ENCODE measurements at regions not wholly inside any gene's neighbourhood (a gene's known extent, or its start where the extent isn't known, plus 50 kb on each side); places are given as distances from the start of the nearest gene placed in this dataset.

DNA sequence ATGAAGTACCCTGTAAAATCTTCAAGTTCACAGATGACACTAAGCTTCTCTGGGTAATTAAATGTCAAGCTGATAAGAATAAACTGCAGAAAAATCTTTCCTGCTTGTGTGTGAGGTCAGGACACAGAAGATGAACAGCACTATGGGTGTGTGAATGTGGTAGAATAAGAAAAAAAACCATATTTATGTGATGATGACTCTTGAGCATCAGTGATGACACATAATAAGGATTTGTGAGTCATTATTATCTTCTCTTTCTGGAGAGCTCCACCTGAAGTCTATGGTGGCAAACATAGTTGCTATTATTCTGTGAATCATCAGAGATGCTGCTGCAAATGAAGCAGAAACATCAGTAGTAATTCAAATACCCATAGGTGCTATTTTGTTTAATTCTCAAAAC, 422.4 kb downstream of the DIPK2A start (continued):
- TF ChIP-seq, protein P1, sequence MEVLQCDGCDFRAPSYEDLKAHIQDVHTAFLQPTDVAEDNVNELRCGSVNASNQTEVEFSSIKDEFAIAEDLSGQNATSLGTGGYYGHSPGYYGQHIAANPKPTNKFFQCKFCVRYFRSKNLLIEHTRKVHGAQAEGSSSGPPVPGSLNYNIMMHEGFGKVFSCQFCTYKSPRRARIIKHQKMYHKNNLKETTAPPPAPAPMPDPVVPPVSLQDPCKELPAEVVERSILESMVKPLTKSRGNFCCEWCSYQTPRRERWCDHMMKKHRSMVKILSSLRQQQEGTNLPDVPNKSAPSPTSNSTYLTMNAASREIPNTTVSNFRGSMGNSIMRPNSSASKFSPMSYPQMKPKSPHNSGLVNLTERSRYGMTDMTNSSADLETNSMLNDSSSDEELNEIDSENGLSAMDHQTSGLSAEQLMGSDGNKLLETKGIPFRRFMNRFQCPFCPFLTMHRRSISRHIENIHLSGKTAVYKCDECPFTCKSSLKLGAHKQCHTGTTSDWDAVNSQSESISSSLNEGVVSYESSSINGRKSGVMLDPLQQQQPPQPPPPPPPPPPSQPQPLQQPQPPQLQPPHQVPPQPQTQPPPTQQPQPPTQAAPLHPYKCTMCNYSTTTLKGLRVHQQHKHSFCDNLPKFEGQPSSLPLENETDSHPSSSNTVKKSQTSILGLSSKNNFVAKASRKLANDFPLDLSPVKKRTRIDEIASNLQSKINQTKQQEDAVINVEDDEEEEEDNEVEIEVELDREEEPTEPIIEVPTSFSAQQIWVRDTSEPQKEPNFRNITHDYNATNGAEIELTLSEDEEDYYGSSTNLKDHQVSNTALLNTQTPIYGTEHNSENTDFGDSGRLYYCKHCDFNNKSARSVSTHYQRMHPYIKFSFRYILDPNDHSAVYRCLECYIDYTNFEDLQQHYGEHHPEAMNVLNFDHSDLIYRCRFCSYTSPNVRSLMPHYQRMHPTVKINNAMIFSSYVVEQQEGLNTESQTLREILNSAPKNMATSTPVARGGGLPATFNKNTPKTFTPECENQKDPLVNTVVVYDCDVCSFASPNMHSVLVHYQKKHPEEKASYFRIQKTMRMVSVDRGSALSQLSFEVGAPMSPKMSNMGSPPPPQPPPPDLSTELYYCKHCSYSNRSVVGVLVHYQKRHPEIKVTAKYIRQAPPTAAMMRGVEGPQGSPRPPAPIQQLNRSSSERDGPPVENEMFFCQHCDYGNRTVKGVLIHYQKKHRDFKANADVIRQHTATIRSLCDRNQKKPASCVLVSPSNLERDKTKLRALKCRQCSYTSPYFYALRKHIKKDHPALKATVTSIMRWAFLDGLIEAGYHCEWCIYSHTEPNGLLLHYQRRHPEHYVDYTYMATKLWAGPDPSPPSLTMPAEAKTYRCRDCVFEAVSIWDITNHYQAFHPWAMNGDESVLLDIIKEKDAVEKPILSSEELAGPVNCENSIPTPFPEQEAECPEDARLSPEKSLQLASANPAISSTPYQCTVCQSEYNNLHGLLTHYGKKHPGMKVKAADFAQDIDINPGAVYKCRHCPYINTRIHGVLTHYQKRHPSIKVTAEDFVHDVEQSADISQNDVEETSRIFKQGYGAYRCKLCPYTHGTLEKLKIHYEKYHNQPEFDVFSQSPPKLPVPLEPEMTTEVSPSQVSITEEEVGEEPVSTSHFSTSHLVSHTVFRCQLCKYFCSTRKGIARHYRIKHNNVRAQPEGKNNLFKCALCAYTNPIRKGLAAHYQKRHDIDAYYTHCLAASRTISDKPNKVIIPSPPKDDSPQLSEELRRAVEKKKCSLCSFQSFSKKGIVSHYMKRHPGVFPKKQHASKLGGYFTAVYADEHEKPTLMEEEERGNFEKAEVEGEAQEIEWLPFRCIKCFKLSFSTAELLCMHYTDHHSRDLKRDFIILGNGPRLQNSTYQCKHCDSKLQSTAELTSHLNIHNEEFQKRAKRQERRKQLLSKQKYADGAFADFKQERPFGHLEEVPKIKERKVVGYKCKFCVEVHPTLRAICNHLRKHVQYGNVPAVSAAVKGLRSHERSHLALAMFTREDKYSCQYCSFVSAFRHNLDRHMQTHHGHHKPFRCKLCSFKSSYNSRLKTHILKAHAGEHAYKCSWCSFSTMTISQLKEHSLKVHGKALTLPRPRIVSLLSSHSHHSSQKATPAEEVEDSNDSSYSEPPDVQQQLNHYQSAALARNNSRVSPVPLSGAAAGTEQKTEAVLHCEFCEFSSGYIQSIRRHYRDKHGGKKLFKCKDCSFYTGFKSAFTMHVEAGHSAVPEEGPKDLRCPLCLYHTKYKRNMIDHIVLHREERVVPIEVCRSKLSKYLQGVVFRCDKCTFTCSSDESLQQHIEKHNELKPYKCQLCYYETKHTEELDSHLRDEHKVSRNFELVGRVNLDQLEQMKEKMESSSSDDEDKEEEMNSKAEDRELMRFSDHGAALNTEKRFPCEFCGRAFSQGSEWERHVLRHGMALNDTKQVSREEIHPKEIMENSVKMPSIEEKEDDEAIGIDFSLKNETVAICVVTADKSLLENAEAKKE (CRISPR knock-in tag; IDR thresholded peaks at IDR 0.05) = no peak
- TF ChIP-seq ZNF331 (CRISPR knock-in tag; IDR thresholded peaks at IDR 0.05; ENCODE audit: low read depth) (no peak), EZH2phosphoT487 (IDR thresholded peaks at IDR 0.05; ENCODE audit: unreplicated experiment) (no peak), ZNF114 (CRISPR knock-in tag; IDR thresholded peaks at IDR 0.05) (no peak), NANOG (IDR thresholded peaks at IDR 0.05; ENCODE audit: borderline replicate concordance) (no peak), CREB1 (CRISPR knock-in tag; IDR thresholded peaks at IDR 0.05; ENCODE audit: low read depth) (no peak), JUNB (IDR thresholded peaks at IDR 0.05; ENCODE audit: unreplicated experiment) (no peak), STAT1 (IDR thresholded peaks at IDR 0.05; ENCODE audit: unreplicated experiment) (no peak), POLR2AphosphoS5 (IDR thresholded peaks at IDR 0.05; ENCODE audit: low read depth) (no peak), EZH2 (IDR thresholded peaks at IDR 0.05; ENCODE audit: low read depth, unreplicated experiment) (no peak)
- TF ChIP-seq, protein P2, sequence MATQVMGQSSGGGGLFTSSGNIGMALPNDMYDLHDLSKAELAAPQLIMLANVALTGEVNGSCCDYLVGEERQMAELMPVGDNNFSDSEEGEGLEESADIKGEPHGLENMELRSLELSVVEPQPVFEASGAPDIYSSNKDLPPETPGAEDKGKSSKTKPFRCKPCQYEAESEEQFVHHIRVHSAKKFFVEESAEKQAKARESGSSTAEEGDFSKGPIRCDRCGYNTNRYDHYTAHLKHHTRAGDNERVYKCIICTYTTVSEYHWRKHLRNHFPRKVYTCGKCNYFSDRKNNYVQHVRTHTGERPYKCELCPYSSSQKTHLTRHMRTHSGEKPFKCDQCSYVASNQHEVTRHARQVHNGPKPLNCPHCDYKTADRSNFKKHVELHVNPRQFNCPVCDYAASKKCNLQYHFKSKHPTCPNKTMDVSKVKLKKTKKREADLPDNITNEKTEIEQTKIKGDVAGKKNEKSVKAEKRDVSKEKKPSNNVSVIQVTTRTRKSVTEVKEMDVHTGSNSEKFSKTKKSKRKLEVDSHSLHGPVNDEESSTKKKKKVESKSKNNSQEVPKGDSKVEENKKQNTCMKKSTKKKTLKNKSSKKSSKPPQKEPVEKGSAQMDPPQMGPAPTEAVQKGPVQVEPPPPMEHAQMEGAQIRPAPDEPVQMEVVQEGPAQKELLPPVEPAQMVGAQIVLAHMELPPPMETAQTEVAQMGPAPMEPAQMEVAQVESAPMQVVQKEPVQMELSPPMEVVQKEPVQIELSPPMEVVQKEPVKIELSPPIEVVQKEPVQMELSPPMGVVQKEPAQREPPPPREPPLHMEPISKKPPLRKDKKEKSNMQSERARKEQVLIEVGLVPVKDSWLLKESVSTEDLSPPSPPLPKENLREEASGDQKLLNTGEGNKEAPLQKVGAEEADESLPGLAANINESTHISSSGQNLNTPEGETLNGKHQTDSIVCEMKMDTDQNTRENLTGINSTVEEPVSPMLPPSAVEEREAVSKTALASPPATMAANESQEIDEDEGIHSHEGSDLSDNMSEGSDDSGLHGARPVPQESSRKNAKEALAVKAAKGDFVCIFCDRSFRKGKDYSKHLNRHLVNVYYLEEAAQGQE (IDR thresholded peaks at IDR 0.05; ENCODE audit: unreplicated experiment) = no peak
- TF ChIP-seq, protein P3, sequence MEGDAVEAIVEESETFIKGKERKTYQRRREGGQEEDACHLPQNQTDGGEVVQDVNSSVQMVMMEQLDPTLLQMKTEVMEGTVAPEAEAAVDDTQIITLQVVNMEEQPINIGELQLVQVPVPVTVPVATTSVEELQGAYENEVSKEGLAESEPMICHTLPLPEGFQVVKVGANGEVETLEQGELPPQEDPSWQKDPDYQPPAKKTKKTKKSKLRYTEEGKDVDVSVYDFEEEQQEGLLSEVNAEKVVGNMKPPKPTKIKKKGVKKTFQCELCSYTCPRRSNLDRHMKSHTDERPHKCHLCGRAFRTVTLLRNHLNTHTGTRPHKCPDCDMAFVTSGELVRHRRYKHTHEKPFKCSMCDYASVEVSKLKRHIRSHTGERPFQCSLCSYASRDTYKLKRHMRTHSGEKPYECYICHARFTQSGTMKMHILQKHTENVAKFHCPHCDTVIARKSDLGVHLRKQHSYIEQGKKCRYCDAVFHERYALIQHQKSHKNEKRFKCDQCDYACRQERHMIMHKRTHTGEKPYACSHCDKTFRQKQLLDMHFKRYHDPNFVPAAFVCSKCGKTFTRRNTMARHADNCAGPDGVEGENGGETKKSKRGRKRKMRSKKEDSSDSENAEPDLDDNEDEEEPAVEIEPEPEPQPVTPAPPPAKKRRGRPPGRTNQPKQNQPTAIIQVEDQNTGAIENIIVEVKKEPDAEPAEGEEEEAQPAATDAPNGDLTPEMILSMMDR (conservative IDR thresholded peaks at IDR 0.05; ENCODE audit: low read depth in 2 of 2) = no peak
